ENCODE measurements at regions not wholly inside any gene's neighbourhood (a gene's known extent, or its start where the extent isn't known, plus 50 kb on each side); places are given as distances from the start of the nearest gene placed in this dataset.

DNA sequence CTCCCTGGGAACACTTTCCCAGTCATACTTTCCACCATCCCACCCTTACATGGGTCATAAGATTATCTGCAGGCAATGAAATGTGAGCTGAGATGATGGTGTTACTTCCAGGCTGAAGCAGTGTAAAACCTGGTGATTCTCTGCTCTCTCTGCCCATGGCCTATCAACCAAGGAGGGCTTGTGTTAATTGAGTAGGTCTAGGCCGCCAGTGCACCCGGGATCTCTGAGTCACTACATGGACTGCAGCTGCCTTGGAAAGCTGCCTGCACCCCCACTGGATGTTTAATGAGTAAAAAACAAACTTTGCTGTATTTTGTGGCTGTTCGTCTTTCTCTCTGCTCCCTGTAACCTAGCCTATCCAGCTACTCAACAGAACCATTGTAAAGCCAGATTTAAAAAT, 451.7 kb upstream of the SMIM21 start:
- DNase-seq (ENCODE audit: low read depth): no peak
- TF ChIP-seq, protein P1, sequence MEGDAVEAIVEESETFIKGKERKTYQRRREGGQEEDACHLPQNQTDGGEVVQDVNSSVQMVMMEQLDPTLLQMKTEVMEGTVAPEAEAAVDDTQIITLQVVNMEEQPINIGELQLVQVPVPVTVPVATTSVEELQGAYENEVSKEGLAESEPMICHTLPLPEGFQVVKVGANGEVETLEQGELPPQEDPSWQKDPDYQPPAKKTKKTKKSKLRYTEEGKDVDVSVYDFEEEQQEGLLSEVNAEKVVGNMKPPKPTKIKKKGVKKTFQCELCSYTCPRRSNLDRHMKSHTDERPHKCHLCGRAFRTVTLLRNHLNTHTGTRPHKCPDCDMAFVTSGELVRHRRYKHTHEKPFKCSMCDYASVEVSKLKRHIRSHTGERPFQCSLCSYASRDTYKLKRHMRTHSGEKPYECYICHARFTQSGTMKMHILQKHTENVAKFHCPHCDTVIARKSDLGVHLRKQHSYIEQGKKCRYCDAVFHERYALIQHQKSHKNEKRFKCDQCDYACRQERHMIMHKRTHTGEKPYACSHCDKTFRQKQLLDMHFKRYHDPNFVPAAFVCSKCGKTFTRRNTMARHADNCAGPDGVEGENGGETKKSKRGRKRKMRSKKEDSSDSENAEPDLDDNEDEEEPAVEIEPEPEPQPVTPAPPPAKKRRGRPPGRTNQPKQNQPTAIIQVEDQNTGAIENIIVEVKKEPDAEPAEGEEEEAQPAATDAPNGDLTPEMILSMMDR (IDR thresholded peaks at IDR 0.05; ENCODE audit: insufficient read depth, low read depth, low read length): no peak
- no peak overlapping the region for H3K4me3 ChIP-seq (ENCODE audit: low read depth, low read length)

DNA sequence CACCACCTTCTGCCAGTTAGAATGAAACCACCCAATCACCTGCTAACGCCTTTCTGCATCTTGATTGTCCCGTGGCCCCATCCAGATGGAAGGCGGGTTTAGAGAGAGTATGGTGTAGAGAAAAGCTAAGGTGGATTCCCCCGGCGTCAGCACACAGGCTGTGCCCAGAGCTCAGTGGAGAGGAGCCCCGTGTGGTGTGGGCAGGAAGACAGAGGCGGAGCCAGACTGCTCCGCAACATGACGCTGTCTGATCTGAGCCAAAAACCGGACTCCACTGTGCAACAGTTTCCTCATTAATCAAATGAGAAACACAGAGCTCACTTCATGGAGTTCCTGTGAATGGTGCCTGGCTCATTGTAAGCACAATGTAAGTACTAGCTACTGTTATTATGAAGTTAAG, 448.1 kb upstream of the SMIM21 start:
- TF ChIP-seq, protein P1 (IDR thresholded peaks at IDR 0.05; ENCODE audit: insufficient read depth, low read depth, low read length): no peak
- H3K4me3 ChIP-seq (ENCODE audit: low read depth, low read length): no peak overlapping the region
- DNase-seq (ENCODE audit: low read depth): no peak

DNA sequence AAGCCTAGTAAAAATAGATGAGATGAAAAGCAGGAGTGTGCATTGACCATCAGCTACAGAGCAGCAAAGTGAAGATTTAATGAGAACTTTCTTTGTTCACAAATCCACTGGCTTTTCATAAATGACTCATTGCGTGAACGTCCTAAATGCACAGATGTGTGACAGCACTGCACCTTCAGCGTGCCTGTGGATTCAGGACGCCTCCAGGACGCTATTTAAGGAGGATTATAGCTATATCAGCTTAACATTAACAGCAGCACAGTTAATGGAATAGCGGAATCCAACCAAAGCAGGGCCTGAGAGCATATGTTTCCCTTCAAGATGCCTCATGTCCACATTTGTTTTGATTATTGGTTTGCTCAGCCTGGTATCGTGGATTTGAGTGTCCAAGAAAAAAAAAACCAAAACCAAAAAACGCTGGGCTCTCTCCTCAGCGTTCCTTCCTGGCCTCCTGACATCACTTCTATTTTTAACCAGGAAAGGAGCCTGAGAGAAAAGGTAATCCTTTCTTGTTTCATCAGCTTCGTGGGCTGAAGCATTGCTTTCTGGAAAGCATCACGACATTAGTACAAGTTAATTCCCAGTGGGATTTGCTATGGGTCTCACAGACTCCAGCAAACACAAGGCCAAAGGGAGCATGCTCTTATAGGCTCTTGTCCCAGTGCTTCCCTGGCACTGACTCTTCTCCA, 447.0 kb upstream of the SMIM21 start:
- TF ChIP-seq, protein P1 (IDR thresholded peaks at IDR 0.05; ENCODE audit: insufficient read depth, low read depth, low read length): no peak
- DNase-seq (ENCODE audit: low read depth): no peak
- H3K4me3 ChIP-seq (ENCODE audit: low read depth, low read length): no peak overlapping the region

DNA sequence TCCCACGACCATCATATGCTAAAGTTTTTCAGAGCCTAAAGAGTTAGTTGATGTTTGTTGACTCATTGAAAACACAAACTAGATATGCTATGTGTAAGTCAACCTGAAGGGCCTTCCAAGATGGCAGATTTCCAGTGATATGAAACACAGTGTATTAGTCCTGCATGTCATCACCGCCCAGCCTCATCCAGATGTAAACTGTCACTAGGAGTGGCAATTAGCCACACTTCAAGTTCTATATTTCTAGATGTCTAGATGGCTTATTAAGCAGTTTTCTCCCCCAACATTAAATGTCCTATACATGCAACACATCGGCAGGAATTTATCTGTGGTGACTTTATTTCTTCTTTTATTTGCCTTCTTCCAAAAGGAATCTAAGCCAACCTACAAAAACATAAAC, 444.1 kb upstream of the SMIM21 start:
- TF ChIP-seq, protein P1 (IDR thresholded peaks at IDR 0.05; ENCODE audit: insufficient read depth, low read depth, low read length): no peak
- DNase-seq (ENCODE audit: low read depth): no peak
- no peak overlapping the region for H3K4me3 ChIP-seq (ENCODE audit: low read depth, low read length)

DNA sequence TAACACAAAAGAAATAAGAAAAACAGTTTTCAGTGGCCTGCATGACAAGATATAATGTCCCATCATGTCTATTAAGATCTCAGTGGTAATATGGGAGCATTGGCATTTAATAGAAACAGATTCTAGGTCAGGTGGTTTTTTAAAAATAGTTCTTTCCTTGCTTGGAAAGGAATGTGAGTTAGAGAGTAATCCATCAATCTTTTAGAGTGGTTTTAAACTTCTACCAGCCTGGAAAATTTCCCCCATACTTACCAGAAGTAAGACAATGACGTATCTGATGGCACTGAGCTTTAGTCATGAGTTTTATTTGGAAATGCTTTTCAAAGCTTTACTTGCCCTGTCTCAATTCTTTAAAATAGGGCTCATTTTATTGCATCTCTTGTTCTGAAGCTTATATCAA, 441.7 kb upstream of the SMIM21 start:
- DNase-seq (ENCODE audit: low read depth): no peak
- no peak overlapping the region for H3K4me3 ChIP-seq (ENCODE audit: low read depth, low read length)
- TF ChIP-seq, protein P1 (IDR thresholded peaks at IDR 0.05; ENCODE audit: insufficient read depth, low read depth, low read length): no peak

DNA sequence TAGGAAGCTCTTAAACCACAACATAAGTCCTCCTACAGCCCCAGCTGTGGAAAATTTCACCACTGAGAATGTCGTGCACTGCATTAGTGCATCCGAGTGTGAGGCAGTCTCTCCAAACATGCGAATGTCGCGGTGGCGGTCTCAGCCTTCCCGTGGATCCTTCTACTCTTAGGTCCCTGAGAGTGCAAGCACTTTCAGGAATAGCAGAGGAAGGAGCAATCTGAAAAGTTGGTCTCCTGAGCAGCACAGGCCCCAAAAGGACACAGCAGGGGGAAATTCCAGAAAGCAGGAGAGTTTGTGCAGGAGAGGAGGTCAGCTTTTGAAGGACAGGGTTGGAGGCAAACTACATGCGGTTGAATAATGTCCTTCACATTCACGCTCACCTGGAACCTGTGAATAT, 440.5 kb upstream of the SMIM21 start:
- no peak overlapping the region for H3K4me3 ChIP-seq (ENCODE audit: low read depth, low read length)
- TF ChIP-seq, protein P1 (IDR thresholded peaks at IDR 0.05; ENCODE audit: insufficient read depth, low read depth, low read length): no peak
- DNase-seq (ENCODE audit: low read depth): no peak

DNA sequence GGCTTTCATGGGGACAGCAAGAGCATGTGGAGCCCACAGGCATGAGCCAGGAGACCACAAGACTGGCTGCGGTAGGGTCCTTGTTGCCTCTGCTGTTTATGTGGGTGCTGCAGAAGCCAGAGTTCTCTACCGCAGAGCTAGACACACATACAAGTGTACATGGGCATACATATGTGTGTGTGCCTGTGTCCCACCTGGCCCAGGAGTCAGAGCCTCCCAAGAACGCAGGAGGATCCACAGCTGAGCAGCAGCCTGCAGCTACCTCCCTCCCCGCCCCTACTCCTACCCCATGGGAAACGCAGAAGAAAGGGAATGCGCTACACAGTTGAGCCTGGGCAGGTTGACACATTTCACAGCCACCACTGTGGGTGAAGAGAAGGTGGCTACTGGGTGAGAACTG, 438.1 kb upstream of the SMIM21 start:
- no peak overlapping the region for H3K4me3 ChIP-seq (ENCODE audit: low read depth, low read length)
- no peak for DNase-seq (ENCODE audit: low read depth)
- TF ChIP-seq, protein P1 (IDR thresholded peaks at IDR 0.05; ENCODE audit: insufficient read depth, low read depth, low read length): no peak

Measured in fibroblast of villous mesenchyme (primary cell).